Activated T-helper 17 cell treated with anti-CD3 and anti-CD28 coated beads, Interleukin-2, amount 50 U/mL, for 72 hours (primary cell): ENCODE measurements at regions not wholly inside any gene's neighbourhood (a gene's known extent, or its start where the extent isn't known, plus 50 kb on each side); places are given as distances from the start of the nearest gene placed in this dataset.

Experiments used
- ATAC-seq: fragments of 150-1000 bp; cut with Tn5 transposase; replicated peaks from 2 replicates; pipeline ENCODE4 v1.10.0; 2021; ENCODE audit warnings: mild to moderate bottlenecking, moderate library complexity
- H3K27ac Mint-ChIP-seq: one replicate; pipeline ENCODE4 v1.8.0; 2022; ENCODE audit warnings: mixed read lengths
- H3K27me3 Mint-ChIP-seq: one replicate; pipeline ENCODE4 v1.8.0; 2022; ENCODE audit warnings: mixed read lengths
- H3K36me3 Mint-ChIP-seq: one replicate; pipeline ENCODE4 v1.8.0; 2022; ENCODE audit warnings: low read depth, mild to moderate bottlenecking, mixed read lengths
- H3K4me1 Mint-ChIP-seq: one replicate; pipeline ENCODE4 v1.8.0; 2022; ENCODE audit warnings: mixed read lengths
- H3K4me3 Mint-ChIP-seq: one replicate; pipeline ENCODE4 v1.8.0; 2022; ENCODE audit warnings: mild to moderate bottlenecking, mixed read lengths
- H3K9me3 Mint-ChIP-seq: one replicate; pipeline ENCODE4 v1.8.0; 2022; ENCODE audit warnings: mixed read lengths

- no peak overlapping the region for H3K4me3 Mint-ChIP-seq
- H3K27me3 Mint-ChIP-seq, result no peaks in the 10 kb centered on the region
- no peak overlapping the region for H3K27ac Mint-ChIP-seq
These were observed 319.6 kb downstream of the PTTG2 start for GRCh38 chr4:38279650-38280322.

GRCh38 chr4:38280323-38280706 is 320.1 kb downstream of the PTTG2 start:
- Mint-ChIP-seq H3K4me1 (no peaks in the 10 kb centered on the region), H3K27me3 (no peaks in the 10 kb centered on the region), H3K9me3 (no peaks in the 10 kb centered on the region), H3K4me3 (no peak overlapping the region), H3K27ac (no peak overlapping the region), H3K36me3 (no peaks in the 10 kb centered on the region)
- no peak for ATAC-seq

More at GRCh38 chr4:38279650-38280322, 319.6 kb downstream of the PTTG2 start:
- Mint-ChIP-seq H3K36me3 (no peaks in the 10 kb centered on the region), H3K4me1 (no peaks in the 10 kb centered on the region), H3K9me3 (no peaks in the 10 kb centered on the region)
- ATAC-seq, result no peak

GRCh38 chr4:38281371-38282071 is 321.3 kb downstream of the PTTG2 start:
- Mint-ChIP-seq H3K27me3 (no peaks in the 10 kb centered on the region), H3K9me3 (no peaks in the 10 kb centered on the region), H3K36me3 (no peaks in the 10 kb centered on the region), H3K4me1 (no peaks in the 10 kb centered on the region), H3K4me3 (no peak overlapping the region), H3K27ac (no peak overlapping the region)
- no peak for ATAC-seq

GRCh38 chr4:38283724-38284123 is 323.5 kb downstream of the PTTG2 start:
- Mint-ChIP-seq H3K4me3 (no peak overlapping the region), H3K4me1 (no peaks in the 10 kb centered on the region), H3K27ac (no peak overlapping the region), H3K9me3 (no peaks in the 10 kb centered on the region), H3K27me3 (no peaks in the 10 kb centered on the region), H3K36me3 (no peaks in the 10 kb centered on the region)
- ATAC-seq, result peak; percentile 28

GRCh38 chr4:38284294-38285030 is 324.3 kb downstream of the PTTG2 start:
- ATAC-seq, result no peak
- H3K27ac Mint-ChIP-seq, result no peak overlapping the region
- H3K9me3 Mint-ChIP-seq, result no peaks in the 10 kb centered on the region
- no peak overlapping the region for H3K4me3 Mint-ChIP-seq
- H3K36me3 Mint-ChIP-seq, result no peaks in the 10 kb centered on the region
- no peaks in the 10 kb centered on the region for H3K27me3 Mint-ChIP-seq
- H3K4me1 Mint-ChIP-seq, result no peaks in the 10 kb centered on the region

- Mint-ChIP-seq H3K27ac (no peak overlapping the region), H3K36me3 (no peaks in the 10 kb centered on the region), H3K9me3 (no peaks in the 10 kb centered on the region), H3K27me3 (peaks cover 4% of the 10 kb centered on the region), H3K4me1 (no peaks in the 10 kb centered on the region), H3K4me3 (no peak overlapping the region)
- no peak for ATAC-seq
These were observed 327.1 kb downstream of the PTTG2 start for GRCh38 chr4:38287101-38287851.

GRCh38 chr4:38289553-38289952 is 329.4 kb downstream of the PTTG2 start:
- peaks cover 11% of the 10 kb centered on the region for H3K27me3 Mint-ChIP-seq
- no peaks in the 10 kb centered on the region for H3K36me3 Mint-ChIP-seq
- no peak overlapping the region for H3K27ac Mint-ChIP-seq
- peaks cover 11% of the 10 kb centered on the region for H3K9me3 Mint-ChIP-seq
- H3K4me1 Mint-ChIP-seq, result no peaks in the 10 kb centered on the region
- H3K4me3 Mint-ChIP-seq, result no peak overlapping the region
- no peak for ATAC-seq

GRCh38 chr4:38290366-38290765 is 330.2 kb downstream of the PTTG2 start:
- no peak overlapping the region for H3K27ac Mint-ChIP-seq
- no peaks in the 10 kb centered on the region for H3K36me3 Mint-ChIP-seq
- peaks cover 11% of the 10 kb centered on the region for H3K27me3 Mint-ChIP-seq
- H3K4me3 Mint-ChIP-seq, result no peak overlapping the region
- ATAC-seq, result no peak
- H3K9me3 Mint-ChIP-seq, result peaks cover 11% of the 10 kb centered on the region
- no peaks in the 10 kb centered on the region for H3K4me1 Mint-ChIP-seq

- ATAC-seq, result no peak
- no peaks in the 10 kb centered on the region for H3K36me3 Mint-ChIP-seq
- peaks cover 11% of the 10 kb centered on the region for H3K27me3 Mint-ChIP-seq
- H3K27ac Mint-ChIP-seq, result no peak overlapping the region
- H3K9me3 Mint-ChIP-seq, result peaks cover 11% of the 10 kb centered on the region
- H3K4me1 Mint-ChIP-seq, result no peaks in the 10 kb centered on the region
- no peak overlapping the region for H3K4me3 Mint-ChIP-seq
These were observed 330.7 kb downstream of the PTTG2 start for GRCh38 chr4:38290914-38291313.

- no peaks in the 10 kb centered on the region for H3K4me1 Mint-ChIP-seq
- H3K27me3 Mint-ChIP-seq, result peaks cover 11% of the 10 kb centered on the region
- no peak overlapping the region for H3K4me3 Mint-ChIP-seq
- no peak for ATAC-seq
- no peak overlapping the region for H3K27ac Mint-ChIP-seq
- peaks cover 15% of the 10 kb centered on the region for H3K9me3 Mint-ChIP-seq
- no peaks in the 10 kb centered on the region for H3K36me3 Mint-ChIP-seq
These were observed 332.3 kb downstream of the PTTG2 start for GRCh38 chr4:38292529-38292928.

- no peak for ATAC-seq
- H3K27ac Mint-ChIP-seq, result no peak overlapping the region
- H3K4me1 Mint-ChIP-seq, result no peaks in the 10 kb centered on the region
- no peak overlapping the region for H3K4me3 Mint-ChIP-seq
- peaks cover 11% of the 10 kb centered on the region for H3K27me3 Mint-ChIP-seq
- peaks cover 20% of the 10 kb centered on the region for H3K9me3 Mint-ChIP-seq
- H3K36me3 Mint-ChIP-seq, result no peaks in the 10 kb centered on the region
These were observed 334.0 kb downstream of the PTTG2 start for GRCh38 chr4:38294238-38294637.

GRCh38 chr4:38297061-38297460 is 336.9 kb downstream of the PTTG2 start:
- Mint-ChIP-seq H3K4me1 (no peaks in the 10 kb centered on the region), H3K27ac (no peak overlapping the region), H3K36me3 (no peaks in the 10 kb centered on the region), H3K4me3 (no peak overlapping the region), H3K27me3 (peaks cover 9% of the 10 kb centered on the region), H3K9me3 (peaks cover 31% of the 10 kb centered on the region)
- ATAC-seq, result no peak

- Mint-ChIP-seq H3K4me3 (no peak overlapping the region), H3K9me3 (peaks cover 24% of the 10 kb centered on the region), H3K27me3 (no peaks in the 10 kb centered on the region), H3K36me3 (no peaks in the 10 kb centered on the region), H3K27ac (no peak overlapping the region), H3K4me1 (no peaks in the 10 kb centered on the region)
- ATAC-seq, result no peak
These were observed 338.9 kb downstream of the PTTG2 start for GRCh38 chr4:38298868-38299713.

GRCh38 chr4:38302910-38303309 is 342.7 kb downstream of the PTTG2 start:
- Mint-ChIP-seq H3K9me3 (peaks cover 17% of the 10 kb centered on the region), H3K27me3 (no peaks in the 10 kb centered on the region), H3K27ac (no peak overlapping the region), H3K4me1 (peaks cover 10% of the 10 kb centered on the region), H3K36me3 (no peaks in the 10 kb centered on the region), H3K4me3 (no peak overlapping the region)
- ATAC-seq, result no peak
